Coronary artery (tissue), 2 donors: ENCODE measurements at regions not wholly inside any gene's neighbourhood (a gene's known extent, or its start where the extent isn't known, plus 50 kb on each side); places are given as distances from the start of the nearest gene placed in this dataset.

Experiments used
- DNase-seq: peaks from one replicate; pipeline ENCODE4 v3.0.0-alpha.2; 2017; ENCODE audit warnings: low spot score
- H3K27ac ChIP-seq, 2 donors: fragments of 200-600 bp; sonication (generic); one replicate each; pipeline ENCODE4 v1.5.1; 2016 to 2019
- H3K4me3 ChIP-seq: fragments of 200-600 bp; sonication (generic); 2 replicates; pipeline ENCODE4 v1.5.1; 2016; ENCODE audit warnings: mild to moderate bottlenecking, moderate library complexity
- CTCF ChIP-seq: fragments of 200-600 bp; sonication (generic); IDR thresholded peaks from one replicate; pipeline ENCODE4 v1.5.1; 2019; ENCODE audit warnings: antibody characterized with exemption

DNA sequence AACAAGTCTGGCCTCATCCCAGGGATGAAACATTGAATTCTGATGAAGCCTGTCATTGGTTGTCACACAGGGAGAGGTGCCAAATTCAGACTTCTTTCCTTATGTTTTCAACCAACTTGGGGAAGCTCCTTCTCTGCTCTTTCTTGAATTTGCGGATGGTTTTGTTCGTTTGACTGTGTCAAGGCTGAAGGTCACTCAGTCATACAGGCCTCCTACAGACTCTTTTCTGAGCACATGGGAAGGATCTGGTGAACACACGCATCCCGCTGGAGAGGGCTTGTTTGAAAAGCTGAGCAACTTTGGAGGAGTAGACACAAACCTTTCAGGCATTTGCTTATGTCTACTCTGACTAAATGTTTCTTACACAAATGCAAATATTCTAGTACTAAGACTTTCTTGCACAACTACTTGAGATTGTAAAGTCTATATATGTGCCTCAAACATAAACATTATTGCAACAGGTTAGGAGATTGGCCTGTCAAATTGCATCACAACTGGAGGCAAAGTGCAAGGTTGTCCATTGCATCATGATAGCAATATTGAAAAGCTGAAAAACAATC is 151.5 kb upstream of the NR3C1 start:
- no peak for TF ChIP-seq CTCF
- H3K27ac ChIP-seq = no peak overlapping the region
- DNase-seq = no peak
- no peak overlapping the region for H3K4me3 ChIP-seq

GRCh38 chr5:143554187-143554717 is 150.8 kb upstream of the NR3C1 start:
- Histone ChIP-seq H3K4me3 (no peak overlapping the region), H3K27ac (no peak overlapping the region)
- DNase-seq = no peak
- TF ChIP-seq CTCF = no peak

DNA sequence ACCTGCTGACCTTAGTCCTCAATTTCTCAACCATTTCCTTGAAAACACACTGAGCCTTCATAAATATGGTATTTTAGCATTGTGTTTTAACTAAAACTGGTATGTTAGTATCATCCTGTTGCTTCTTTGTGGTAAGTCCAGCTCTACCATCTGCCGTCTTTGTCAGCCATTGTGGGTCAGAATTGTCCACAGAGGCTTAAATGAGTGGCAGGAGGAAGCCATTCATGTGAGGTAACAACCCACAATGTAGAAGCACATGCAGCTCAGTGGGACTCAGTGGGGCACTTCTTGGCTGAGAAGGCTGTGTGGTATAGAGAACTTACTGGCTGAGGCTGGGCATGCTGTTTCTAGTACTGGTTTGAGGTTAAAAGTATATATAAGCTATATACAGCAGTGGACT is 149.2 kb upstream of the NR3C1 start:
- TF ChIP-seq CTCF = no peak
- no peak overlapping the region for H3K27ac ChIP-seq
- no peak for DNase-seq
- H3K4me3 ChIP-seq = no peak overlapping the region

DNA sequence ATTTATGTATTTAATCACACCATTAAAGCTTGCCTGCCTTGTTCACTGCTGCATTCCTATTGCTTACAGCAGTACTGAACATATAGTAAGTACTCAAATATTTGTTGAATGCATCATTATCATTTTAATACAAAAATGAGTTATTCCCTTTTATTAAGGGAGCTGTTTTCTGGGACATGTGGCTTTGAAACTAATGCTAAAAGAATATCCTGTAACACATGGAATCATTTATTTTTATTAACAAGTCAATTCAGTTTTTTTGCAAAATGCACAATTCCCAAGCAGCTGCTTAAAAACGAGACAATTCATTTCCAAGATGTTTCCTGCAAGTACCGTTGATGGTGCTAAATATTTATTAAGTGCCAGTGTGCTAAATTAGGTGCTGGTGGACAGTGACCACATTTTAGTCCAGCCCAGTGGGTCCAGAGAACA is 148.3 kb upstream of the NR3C1 start:
- no peak for TF ChIP-seq CTCF
- DNase-seq = no peak
- H3K27ac ChIP-seq = no peak overlapping the region
- H3K4me3 ChIP-seq = no peak overlapping the region

- H3K27ac ChIP-seq = no peak overlapping the region
- no peak for DNase-seq
- TF ChIP-seq CTCF = no peak
- H3K4me3 ChIP-seq = no peak overlapping the region
Measured at GRCh38 chr5:143550986-143551630, 147.6 kb upstream of the NR3C1 start.

- Histone ChIP-seq H3K4me3 (no peak overlapping the region), H3K27ac (no peak overlapping the region)
- no peak for DNase-seq
- no peak for TF ChIP-seq CTCF
Measured at GRCh38 chr5:143547342-143547741, 143.9 kb upstream of the NR3C1 start.

DNA sequence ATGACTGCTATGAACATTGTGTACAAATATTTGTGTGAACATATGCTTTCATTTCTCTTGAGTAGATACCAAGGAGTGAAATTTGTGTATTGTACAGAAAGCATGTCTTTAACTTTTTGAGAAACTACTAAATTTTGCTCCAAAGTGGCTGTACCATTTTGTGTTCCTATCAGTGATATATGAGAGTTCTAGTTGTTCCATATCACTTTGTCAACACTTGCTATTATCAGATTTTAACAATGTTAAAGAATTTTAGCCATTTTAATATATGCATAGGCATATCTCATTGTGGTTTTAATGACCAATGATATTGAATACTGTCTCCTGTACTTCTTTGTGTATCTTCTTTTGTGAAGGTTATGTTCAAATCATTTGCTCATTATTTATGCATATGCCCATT is 142.9 kb upstream of the NR3C1 start:
- Histone ChIP-seq H3K27ac (no peak overlapping the region), H3K4me3 (no peak overlapping the region)
- no peak for TF ChIP-seq CTCF
- DNase-seq = no peak
